Stimulated activated CD4-positive, alpha-beta T cell treated with anti-CD3 and anti-CD28 coated beads, Interleukin-12 subunit alpha, Interleukin-12 subunit beta, amount 100 ng/mL, for 24 hours (primary cell): ENCODE measurements at regions not wholly inside any gene's neighbourhood (a gene's known extent, or its start where the extent isn't known, plus 50 kb on each side); places are given as distances from the start of the nearest gene placed in this dataset.
"Not testable (repeated sequence)": the region's sequence is repeated elsewhere in the genome, so short reads cannot be mapped to it uniquely, and the experiment has no call there.

ENCODE experiments used
- DNase-seq, 2 experiments: peaks; one replicate each; pipeline ENCODE4 v3.0.0-alpha.2; 2020; ENCODE audit warnings: low read depth in 2 of 2

GRCh38 chr5:111635151-111635902, 121.7 kb downstream of the NREP start:
- DNase-seq = no peak

- no peak for DNase-seq
These were observed 119.0 kb upstream of the STARD4 start for GRCh38 chr5:111631328-111631727.

DNA sequence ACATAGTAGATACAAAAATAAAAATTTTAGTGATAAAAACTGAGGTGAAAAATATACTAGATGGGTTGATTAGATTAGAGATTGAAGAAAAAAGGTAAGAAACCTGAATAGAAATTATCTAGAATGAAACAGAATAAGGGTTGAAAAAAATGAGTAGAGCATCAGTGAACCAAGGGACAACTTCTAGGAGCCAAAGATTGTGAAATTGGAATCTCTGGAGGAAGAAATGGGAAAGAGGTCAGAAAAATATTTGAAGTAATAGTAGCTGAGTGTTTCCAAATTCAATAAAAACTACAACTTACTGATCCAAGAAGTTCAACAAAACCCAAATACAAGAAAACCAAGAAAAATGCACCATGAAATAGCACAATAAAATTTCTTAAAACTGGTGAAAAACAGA, 116.6 kb upstream of the STARD4 start:
- no peak for DNase-seq

- peak; percentile 8 to 29 for DNase-seq
These were observed 115.5 kb upstream of the STARD4 start for GRCh38 chr5:111627862-111628261.

- DNase-seq = no peak
These were observed 114.3 kb upstream of the STARD4 start for GRCh38 chr5:111626473-111627148.

GRCh38 chr5:111618623-111619271, 106.4 kb upstream of the STARD4 start:
- DNase-seq = no peak

- DNase-seq = no peak
These were observed 102.7 kb upstream of the STARD4 start for GRCh38 chr5:111615054-111615453.

DNA sequence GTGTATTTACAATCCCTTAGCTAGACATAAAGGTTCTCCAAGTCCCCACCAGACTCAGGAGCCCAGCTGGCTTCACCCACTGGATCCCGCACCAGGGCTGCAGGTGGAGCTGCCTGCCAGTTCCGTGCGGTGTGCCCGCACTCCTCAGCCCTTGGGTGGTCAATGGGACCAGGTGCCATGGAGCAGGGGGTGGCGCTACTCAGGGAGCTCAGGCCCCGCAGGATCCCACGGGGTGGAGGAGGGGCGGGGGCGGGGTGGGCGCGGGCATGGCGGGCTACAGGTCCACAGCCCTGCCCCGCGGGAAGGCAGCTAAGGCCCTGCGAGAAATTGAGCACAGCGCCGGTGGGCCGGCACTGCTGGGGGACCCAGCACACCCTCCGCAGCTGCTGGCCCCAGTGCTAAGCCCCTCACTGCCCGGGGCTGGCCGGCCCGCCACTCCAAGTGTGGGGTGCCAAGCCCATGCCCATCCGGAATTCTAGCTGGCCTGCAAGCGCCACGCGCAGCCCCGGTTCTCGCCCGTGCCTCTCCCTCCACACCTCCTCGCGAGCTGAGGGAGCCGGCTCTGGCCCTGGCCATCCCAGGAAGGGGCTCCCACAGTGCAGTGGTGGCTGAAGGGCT, 99.8 kb upstream of the STARD4 start:
- DNase-seq = not testable (repeated sequence)

- no peak for DNase-seq
These were observed 93.9 kb upstream of the STARD4 start for GRCh38 chr5:111606194-111606593.

DNA sequence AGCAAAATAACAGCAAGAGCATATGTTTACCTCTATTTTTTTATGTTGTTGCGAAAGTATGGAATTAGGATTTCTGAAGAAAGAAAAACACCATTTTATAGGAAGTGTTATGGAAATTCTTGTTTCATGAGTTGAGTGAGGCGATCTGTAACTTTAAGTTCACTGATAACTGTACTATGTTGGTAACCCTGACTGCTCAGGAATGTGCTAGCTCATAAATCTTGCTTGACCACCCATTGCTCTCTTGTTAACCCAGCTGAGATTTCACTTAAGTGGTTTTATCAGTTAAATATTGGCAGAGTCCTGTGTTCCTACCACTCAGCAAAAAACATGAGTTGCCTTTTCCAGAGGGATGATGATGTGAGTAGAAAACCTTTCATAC, 91.1 kb upstream of the STARD4 start:
- no peak for DNase-seq

- no peak for DNase-seq
These were observed 90.6 kb upstream of the STARD4 start for GRCh38 chr5:111602817-111603445.

DNA sequence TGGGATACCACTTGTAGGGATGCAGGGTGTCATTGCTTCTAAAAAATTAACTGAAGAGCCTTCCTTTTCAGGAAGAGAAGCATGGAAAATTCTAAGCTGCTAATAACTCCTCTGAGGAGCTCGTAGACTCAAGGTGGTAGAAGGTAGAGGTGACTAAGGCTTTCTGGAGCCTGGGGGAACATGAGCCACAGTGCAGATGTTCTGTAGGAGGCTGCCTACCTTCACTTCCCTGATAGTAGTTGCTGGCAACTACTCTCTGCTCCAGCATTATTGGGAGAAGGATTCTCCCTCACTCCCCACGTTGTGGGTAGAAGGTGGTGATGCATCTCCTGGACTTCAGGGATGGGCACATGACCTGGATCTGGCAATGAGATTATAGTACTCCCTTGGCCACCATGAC, 86.7 kb upstream of the STARD4 start:
- DNase-seq = no peak

- DNase-seq = no peak
These were observed 85.2 kb upstream of the STARD4 start for GRCh38 chr5:111597491-111597890.

- DNase-seq = no peak
These were observed 84.4 kb upstream of the STARD4 start for GRCh38 chr5:111596705-111597104.

- DNase-seq = no peak
These were observed 83.1 kb upstream of the STARD4 start for GRCh38 chr5:111595425-111595824.

GRCh38 chr5:111589316-111589715, 77.0 kb upstream of the STARD4 start:
- no peak for DNase-seq

DNA sequence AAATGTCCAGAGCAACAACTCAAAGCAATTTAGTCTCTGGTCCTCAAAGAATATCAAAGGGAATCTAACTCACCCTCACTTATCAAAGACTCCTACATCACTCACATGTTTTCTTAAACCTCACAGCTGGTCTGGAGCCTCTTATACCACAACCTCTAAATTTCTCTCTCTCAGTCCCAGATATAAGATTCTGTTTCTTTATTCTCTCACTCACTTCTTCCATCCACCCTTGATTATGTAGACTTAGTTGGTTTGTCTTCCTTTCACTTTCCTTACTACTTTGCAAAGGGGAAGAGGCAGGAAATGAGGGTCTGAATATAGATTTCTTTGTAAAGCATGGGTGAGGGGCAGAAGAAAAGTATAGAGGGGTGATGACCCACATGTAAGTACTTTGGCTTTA, 75.4 kb upstream of the STARD4 start:
- no peak for DNase-seq

- DNase-seq = no peak
These were observed 73.6 kb upstream of the STARD4 start for GRCh38 chr5:111585946-111586345.

GRCh38 chr5:111585291-111585690, 73.0 kb upstream of the STARD4 start:
- DNase-seq = no peak

DNA sequence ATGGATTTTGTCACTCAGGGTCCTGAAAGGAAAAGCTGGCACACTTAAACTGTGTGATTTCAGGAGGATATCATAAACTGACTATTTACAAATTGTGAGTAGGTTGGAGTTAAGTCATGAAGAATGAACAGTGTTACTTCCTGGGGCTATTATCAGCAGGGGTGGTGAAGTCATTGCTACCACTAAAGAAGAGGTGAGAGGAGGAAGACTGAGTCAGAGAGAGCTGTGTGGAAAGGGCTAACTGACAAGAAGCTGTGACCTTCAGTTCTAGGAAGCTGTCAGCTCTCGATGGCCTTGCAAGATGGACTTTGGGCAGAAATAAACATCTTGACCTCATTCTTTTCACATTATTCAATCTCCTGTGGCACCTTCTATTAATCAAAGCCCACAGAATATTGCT, 72.3 kb upstream of the STARD4 start:
- DNase-seq = no peak

DNA sequence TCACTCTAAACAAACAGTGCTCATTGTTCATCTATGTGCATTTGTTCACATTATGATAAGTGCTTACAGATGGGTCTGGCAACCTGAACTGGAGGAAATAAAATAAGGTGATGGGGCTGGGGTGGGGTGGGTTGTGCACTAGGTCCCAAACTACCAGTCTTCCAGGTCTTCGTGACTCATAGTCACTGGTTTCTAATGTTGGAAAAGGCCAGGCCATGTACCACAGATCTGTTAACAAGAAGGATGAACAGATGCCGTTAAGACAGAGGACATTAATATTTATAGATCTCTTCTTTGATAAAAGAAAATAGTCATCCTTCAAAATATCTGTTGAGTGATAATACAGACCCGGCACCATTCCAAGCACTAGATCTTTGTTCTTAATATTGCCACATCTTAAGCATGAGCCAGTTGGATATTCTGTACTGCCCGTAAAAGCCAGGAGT, 71.4 kb upstream of the STARD4 start:
- no peak for DNase-seq

GRCh38 chr5:111582993-111583601, 70.8 kb upstream of the STARD4 start:
- DNase-seq = no peak
